H9 (cell line): ENCODE measurements at regions not wholly inside any gene's neighbourhood (a gene's known extent, or its start where the extent isn't known, plus 50 kb on each side); places are given as distances from the start of the nearest gene placed in this dataset.

Source experiments
- DNase-seq: peaks from one replicate; pipeline ENCODE4 v3.0.0-alpha.2; 2017
- H2AFZ ChIP-seq: one replicate; pipeline ENCODE4 v1.6.1; 2013; ENCODE audit warnings: mild to moderate bottlenecking, low read length, control low read depth, moderate library complexity
- H2AK5ac ChIP-seq: 2 replicates; pipeline ENCODE4 v1.6.1; 2013; ENCODE audit warnings: low read length, control low read depth, mixed read lengths; ENCODE audit not compliant: insufficient read length
- H2BK120ac ChIP-seq: one replicate; pipeline ENCODE4 v1.6.1; 2013; ENCODE audit warnings: low read depth, mild to moderate bottlenecking, low read length, control low read depth, inconsistent platforms; ENCODE audit not compliant: poor library complexity, severe bottlenecking
- H2BK12ac ChIP-seq: 2 replicates; pipeline ENCODE4 v1.6.1; 2013; ENCODE audit warnings: low read length, control low read depth, mixed read lengths, low read depth; ENCODE audit not compliant: insufficient read length
- H2BK15ac ChIP-seq: 2 replicates; pipeline ENCODE4 v1.6.1; 2013; ENCODE audit warnings: low read depth, low read length, control low read depth
- H2BK20ac ChIP-seq: one replicate; pipeline ENCODE4 v1.6.1; 2013; ENCODE audit warnings: low read depth, mild to moderate bottlenecking, low read length, control low read depth, inconsistent platforms; ENCODE audit not compliant: poor library complexity, severe bottlenecking
- H2BK5ac ChIP-seq: 2 replicates; pipeline ENCODE4 v1.6.1; 2013; ENCODE audit warnings: low read length, control low read depth, mixed read lengths; ENCODE audit not compliant: insufficient read length
- H3K14ac ChIP-seq: 2 replicates; pipeline ENCODE4 v1.6.1; 2013; ENCODE audit warnings: low read length, control low read depth; ENCODE audit not compliant: insufficient read depth
- H3K18ac ChIP-seq: 2 replicates; pipeline ENCODE4 v1.6.1; 2013; ENCODE audit warnings: low read depth, mild to moderate bottlenecking, mixed read lengths, low read length, control low read depth; ENCODE audit not compliant: insufficient read length
- H3K23ac ChIP-seq: 2 replicates; pipeline ENCODE4 v1.6.1; 2013; ENCODE audit warnings: low read length, control low read depth, mixed read lengths, low read depth; ENCODE audit not compliant: insufficient read length
- H3K23me2 ChIP-seq: 2 replicates; pipeline ENCODE4 v1.6.1; 2013; ENCODE audit warnings: low read depth, mild to moderate bottlenecking, mixed read lengths, low read length, control low read depth; ENCODE audit not compliant: insufficient read length, poor library complexity, severe bottlenecking
- H3K27ac ChIP-seq: 2 replicates; pipeline ENCODE4 v1.5.1; 2013; ENCODE audit warnings: low read length, control low read depth, mixed read lengths, low read depth; ENCODE audit not compliant: insufficient read length
- H3K27me3 ChIP-seq: 2 replicates; pipeline ENCODE4 v1.6.1; 2013; ENCODE audit warnings: low read length, control low read depth, inconsistent platforms; ENCODE audit not compliant: insufficient read depth
- H3K4ac ChIP-seq: 2 replicates; pipeline ENCODE4 v1.6.1; 2013; ENCODE audit warnings: low read depth, mild to moderate bottlenecking, control low read depth, inconsistent platforms, low read length, moderate library complexity
- H3K4me1 ChIP-seq: 2 replicates; pipeline ENCODE4 v1.6.1; 2013; ENCODE audit warnings: low read length, control low read depth, inconsistent platforms; ENCODE audit not compliant: insufficient read depth
- H3K4me2 ChIP-seq: 2 replicates; pipeline ENCODE4 v1.6.1; 2013; ENCODE audit warnings: low read length, control low read depth, mixed read lengths; ENCODE audit not compliant: insufficient read length, insufficient read depth
- H3K56ac ChIP-seq: 2 replicates; pipeline ENCODE4 v1.6.1; 2013; ENCODE audit warnings: low read depth, mild to moderate bottlenecking, mixed read lengths, low read length, control low read depth; ENCODE audit not compliant: insufficient read length
- H3K79me1 ChIP-seq: 2 replicates; pipeline ENCODE4 v1.6.1; 2013; ENCODE audit warnings: low read depth, mild to moderate bottlenecking, moderate library complexity, low read length, control low read depth, inconsistent platforms; ENCODE audit not compliant: insufficient read depth, poor library complexity, severe bottlenecking
- H3K79me2 ChIP-seq: 2 replicates; pipeline ENCODE4 v1.6.1; 2013; ENCODE audit warnings: low read length, control low read depth, inconsistent platforms; ENCODE audit not compliant: insufficient read depth
- H3K9ac ChIP-seq: 2 replicates; pipeline ENCODE4 v1.6.1; 2013; ENCODE audit warnings: low read length, control low read depth, mixed read lengths; ENCODE audit not compliant: insufficient read length; ENCODE audit errors: extremely low read depth
- H3K9me3 ChIP-seq: one replicate; pipeline ENCODE4 v1.6.1; 2013; ENCODE audit warnings: low read depth, low read length, inconsistent platforms; ENCODE audit not compliant: control insufficient read depth
- H3T11ph ChIP-seq: one replicate; pipeline ENCODE4 v1.6.1; 2013; ENCODE audit warnings: mild to moderate bottlenecking, low read length, control low read depth, inconsistent platforms
- H4K20me1 ChIP-seq: one replicate; pipeline ENCODE4 v1.6.1; 2013; ENCODE audit not compliant: control insufficient read depth, insufficient read length, insufficient read depth
- H4K5ac ChIP-seq: 2 replicates; pipeline ENCODE4 v1.6.1; 2013; ENCODE audit warnings: low read depth, mild to moderate bottlenecking, mixed read lengths, low read length, control low read depth; ENCODE audit not compliant: insufficient read length
- H4K8ac ChIP-seq: replicated peaks from 2 replicates; pipeline ENCODE4 v1.6.1; 2013; ENCODE audit warnings: low read length, control low read depth, mixed read lengths, low read depth; ENCODE audit not compliant: insufficient read length
- H4K91ac ChIP-seq: 2 replicates; pipeline ENCODE4 v1.6.1; 2013; ENCODE audit warnings: low read depth, mild to moderate bottlenecking, moderate library complexity, mixed read lengths, low read length, control low read depth; ENCODE audit not compliant: insufficient read length
- H3K27ac Mint-ChIP-seq, 3 experiments: 2 replicates in 2 of 3; 3 replicates in 1 of 3; pipeline ENCODE4 v1.8.0; 2020 to 2021; ENCODE audit warnings: mixed read lengths in 3 of 3, mild to moderate bottlenecking in 1 of 3, moderate library complexity in 1 of 3
- H3K27me3 Mint-ChIP-seq: 2 replicates; pipeline ENCODE4 v1.8.0; 2021; ENCODE audit warnings: low read depth, mild to moderate bottlenecking, moderate library complexity, mixed read lengths
- H3K36me3 Mint-ChIP-seq, 3 experiments: 2 replicates in 2 of 3; 3 replicates in 1 of 3; pipeline ENCODE4 v1.8.0; 2020 to 2021; ENCODE audit warnings: low read depth in 3 of 3, mixed read lengths in 3 of 3; ENCODE audit not compliant: insufficient read depth in 1 of 3
- H3K4me1 Mint-ChIP-seq, 2 experiments: 2 replicates each; pipeline ENCODE4 v1.8.0; 2020; ENCODE audit warnings: mixed read lengths in 2 of 2
- H3K4me3 Mint-ChIP-seq, 2 experiments: 2 replicates in 1 of 2; 3 replicates in 1 of 2; pipeline ENCODE4 v1.8.0; 2020 to 2021; ENCODE audit warnings: mild to moderate bottlenecking in 2 of 2, mixed read lengths in 2 of 2, moderate library complexity in 1 of 2
- H3K9me3 Mint-ChIP-seq, 2 experiments: 2 replicates in 1 of 2; 3 replicates in 1 of 2; pipeline ENCODE4 v1.8.0; 2020; ENCODE audit warnings: mild to moderate bottlenecking in 2 of 2, mixed read lengths in 2 of 2, moderate library complexity in 1 of 2
- CTCF ChIP-seq: fragments of 200-600 bp; sonication (generic); conservative IDR thresholded peaks from 3 replicates; pipeline ENCODE4 v1.8.0; 2021; ENCODE audit warnings: antibody characterized with exemption, mild to moderate bottlenecking

- no peak for TF ChIP-seq CTCF
- Histone ChIP-seq H3K56ac (no peak overlapping the region), H3K4ac (no peak overlapping the region), H3K18ac (no peak overlapping the region), H3T11ph (no peak overlapping the region), H4K20me1 (no peaks in the 10 kb centered on the region), H2BK15ac (no peak overlapping the region), H2AK5ac (no peak overlapping the region), H4K5ac (no peak overlapping the region), H2BK5ac (no peak overlapping the region), H4K91ac (no peak overlapping the region), H2BK20ac (no peak overlapping the region), H3K79me1 (no peaks in the 10 kb centered on the region), H3K14ac (no peak overlapping the region), H4K8ac (no peak overlapping the region), H3K9me3 (no peaks in the 10 kb centered on the region), H3K27me3 (no peaks in the 10 kb centered on the region), H3K9ac (no peak overlapping the region), H3K23ac (no peak overlapping the region), H3K27ac (no peak overlapping the region), H2AFZ (no peak overlapping the region), H3K4me1 (no peaks in the 10 kb centered on the region), H3K79me2 (no peaks in the 10 kb centered on the region), H3K23me2 (no peaks in the 10 kb centered on the region), H3K4me2 (no peak overlapping the region), H2BK12ac (no peak overlapping the region), H2BK120ac (no peak overlapping the region)
- H3K36me3 Mint-ChIP-seq: peaks cover 0 to 4% (median 2%) of the 10 kb centered on the region in 3 experiments; a peak in 3 of 7 replicates
- no peak overlapping the region for H3K4me3 Mint-ChIP-seq
- DNase-seq: no peak
- H3K27ac Mint-ChIP-seq: no peak overlapping the region
- H3K4me1 Mint-ChIP-seq: peaks cover 4 to 8% of the 10 kb centered on the region in 2 experiments; a peak in 3 of 4 replicates
- H3K9me3 Mint-ChIP-seq: peaks cover 3 to 5% of the 10 kb centered on the region in 2 experiments; a peak in 3 of 5 replicates
- H3K27me3 Mint-ChIP-seq: no peaks in the 10 kb centered on the region
These were observed 549.3 kb upstream of the PSMD7 start for GRCh38 chr16:73747328-73747727.
